ENCODE measurements at regions not wholly inside any gene's neighbourhood (a gene's known extent, or its start where the extent isn't known, plus 50 kb on each side); places are given as distances from the start of the nearest gene placed in this dataset.
A peak's percentile ranks its signal among the peaks of the same experiment; 100 is the strongest.

GRCh38 chr4:71162386-71162785 lies 168.9 kb downstream of the DCK start:
- no peak overlapping the region for H3K27ac ChIP-seq (ENCODE audit: low read depth, low read length)
- H3K4me3 ChIP-seq (ENCODE audit: low read length) = no peak overlapping the region
- no peaks in the 10 kb centered on the region for H3K36me3 ChIP-seq (ENCODE audit: insufficient read depth, low read length)
- no peaks in the 10 kb centered on the region for H3K27me3 ChIP-seq (ENCODE audit: insufficient read depth, low read length)
- H3K9ac ChIP-seq (ENCODE audit: low read depth, low read length) = no peak overlapping the region
- H3K4me1 ChIP-seq (ENCODE audit: insufficient read depth, low read length) = no peaks in the 10 kb centered on the region
- no peaks in the 10 kb centered on the region for H3K9me3 ChIP-seq (ENCODE audit: insufficient read depth, low read depth, low read length)
- WGBS = 78% methylated on average over 1 of the region's 1 CpG

- H3K4me3 ChIP-seq (ENCODE audit: low read length) = no peak overlapping the region
- no peaks in the 10 kb centered on the region for H3K27me3 ChIP-seq (ENCODE audit: insufficient read depth, low read length)
- H3K36me3 ChIP-seq (ENCODE audit: insufficient read depth, low read length) = no peaks in the 10 kb centered on the region
- H3K4me1 ChIP-seq (ENCODE audit: insufficient read depth, low read length) = no peaks in the 10 kb centered on the region
- H3K27ac ChIP-seq (ENCODE audit: low read depth, low read length) = no peak overlapping the region
- WGBS = no CpG with 5 or more reads among the region's 2 CpGs
- H3K9ac ChIP-seq (ENCODE audit: low read depth, low read length) = no peak overlapping the region
- no peaks in the 10 kb centered on the region for H3K9me3 ChIP-seq (ENCODE audit: insufficient read depth, low read depth, low read length)
Measured at GRCh38 chr4:71163317-71163716, 169.9 kb downstream of the DCK start.

GRCh38 chr4:71167083-71167482 lies 171.7 kb upstream of the SLC4A4 start:
- H3K9me3 ChIP-seq (ENCODE audit: insufficient read depth, low read depth, low read length) = no peaks in the 10 kb centered on the region
- no peak overlapping the region for H3K9ac ChIP-seq (ENCODE audit: low read depth, low read length)
- no peaks in the 10 kb centered on the region for H3K4me1 ChIP-seq (ENCODE audit: insufficient read depth, low read length)
- no peak overlapping the region for H3K4me3 ChIP-seq (ENCODE audit: low read length)
- no peak overlapping the region for H3K27ac ChIP-seq (ENCODE audit: low read depth, low read length)
- H3K36me3 ChIP-seq (ENCODE audit: insufficient read depth, low read length) = no peaks in the 10 kb centered on the region
- no peaks in the 10 kb centered on the region for H3K27me3 ChIP-seq (ENCODE audit: insufficient read depth, low read length)
- WGBS = 91% methylated on average over 3 of the region's 3 CpGs

GRCh38 chr4:71171592-71171991 lies 167.2 kb upstream of the SLC4A4 start:
- no CpG with 5 or more reads among the region's 2 CpGs for WGBS
- H3K4me3 ChIP-seq (ENCODE audit: low read length) = no peak overlapping the region
- H3K4me1 ChIP-seq (ENCODE audit: insufficient read depth, low read length) = no peaks in the 10 kb centered on the region
- H3K27ac ChIP-seq (ENCODE audit: low read depth, low read length) = no peak overlapping the region
- H3K27me3 ChIP-seq (ENCODE audit: insufficient read depth, low read length) = no peaks in the 10 kb centered on the region
- no peaks in the 10 kb centered on the region for H3K36me3 ChIP-seq (ENCODE audit: insufficient read depth, low read length)
- H3K9ac ChIP-seq (ENCODE audit: low read depth, low read length) = no peak overlapping the region
- H3K9me3 ChIP-seq (ENCODE audit: insufficient read depth, low read depth, low read length) = peaks cover 13% of the 10 kb centered on the region

- H3K27me3 ChIP-seq (ENCODE audit: insufficient read depth, low read length) = peaks cover 21% of the 10 kb centered on the region
- no peaks in the 10 kb centered on the region for H3K9me3 ChIP-seq (ENCODE audit: insufficient read depth, low read depth, low read length)
- no peak overlapping the region for H3K27ac ChIP-seq (ENCODE audit: low read depth, low read length)
- no peaks in the 10 kb centered on the region for H3K36me3 ChIP-seq (ENCODE audit: insufficient read depth, low read length)
- 100% methylated on average over 1 of the region's 1 CpG for WGBS
- no peak overlapping the region for H3K4me3 ChIP-seq (ENCODE audit: low read length)
- no peaks in the 10 kb centered on the region for H3K4me1 ChIP-seq (ENCODE audit: insufficient read depth, low read length)
- H3K9ac ChIP-seq (ENCODE audit: low read depth, low read length) = no peak overlapping the region
Measured at GRCh38 chr4:71181332-71181731, 157.5 kb upstream of the SLC4A4 start.

GRCh38 chr4:71184195-71184781 lies 154.5 kb upstream of the SLC4A4 start:
- peaks cover 49% of the 10 kb centered on the region for H3K27me3 ChIP-seq (ENCODE audit: insufficient read depth, low read length)
- peaks cover 4% of the 10 kb centered on the region for H3K4me1 ChIP-seq (ENCODE audit: insufficient read depth, low read length)
- WGBS = 49% methylated on average over 9 of the region's 10 CpGs
- H3K9ac ChIP-seq (ENCODE audit: low read depth, low read length) = no peak overlapping the region
- H3K36me3 ChIP-seq (ENCODE audit: insufficient read depth, low read length) = no peaks in the 10 kb centered on the region
- no peak overlapping the region for H3K27ac ChIP-seq (ENCODE audit: low read depth, low read length)
- H3K4me3 ChIP-seq (ENCODE audit: low read length) = no peak overlapping the region
- no peaks in the 10 kb centered on the region for H3K9me3 ChIP-seq (ENCODE audit: insufficient read depth, low read depth, low read length)

GRCh38 chr4:71185037-71185436 lies 153.8 kb upstream of the SLC4A4 start:
- H3K27ac ChIP-seq (ENCODE audit: low read depth, low read length) = no peak overlapping the region
- no peak overlapping the region for H3K4me3 ChIP-seq (ENCODE audit: low read length)
- no peaks in the 10 kb centered on the region for H3K36me3 ChIP-seq (ENCODE audit: insufficient read depth, low read length)
- 96% methylated on average over 3 of the region's 3 CpGs for WGBS
- no peak overlapping the region for H3K9ac ChIP-seq (ENCODE audit: low read depth, low read length)
- H3K27me3 ChIP-seq (ENCODE audit: insufficient read depth, low read length) = peaks cover 56% of the 10 kb centered on the region
- H3K9me3 ChIP-seq (ENCODE audit: insufficient read depth, low read depth, low read length) = no peaks in the 10 kb centered on the region
- peaks cover 4% of the 10 kb centered on the region for H3K4me1 ChIP-seq (ENCODE audit: insufficient read depth, low read length)

- peaks cover 62% of the 10 kb centered on the region for H3K27me3 ChIP-seq (ENCODE audit: insufficient read depth, low read length)
- H3K4me1 ChIP-seq (ENCODE audit: insufficient read depth, low read length) = peaks cover 4% of the 10 kb centered on the region
- H3K4me3 ChIP-seq (ENCODE audit: low read length) = peak overlapping the region; percentile 73
- WGBS = 6% methylated on average over 11 of the region's 11 CpGs
- no peaks in the 10 kb centered on the region for H3K36me3 ChIP-seq (ENCODE audit: insufficient read depth, low read length)
- no peak overlapping the region for H3K27ac ChIP-seq (ENCODE audit: low read depth, low read length)
- H3K9ac ChIP-seq (ENCODE audit: low read depth, low read length) = peak overlapping the region; percentile 60
- H3K9me3 ChIP-seq (ENCODE audit: insufficient read depth, low read depth, low read length) = no peaks in the 10 kb centered on the region
Measured at GRCh38 chr4:71186257-71186565, 152.6 kb upstream of the SLC4A4 start.

GRCh38 chr4:71186566-71187403 lies 152.0 kb upstream of the SLC4A4 start:
- H3K27ac ChIP-seq (ENCODE audit: low read depth, low read length) = no peak overlapping the region
- peaks cover 62% of the 10 kb centered on the region for H3K27me3 ChIP-seq (ENCODE audit: insufficient read depth, low read length)
- peak overlapping the region; percentile 74 for H3K9ac ChIP-seq (ENCODE audit: low read depth, low read length)

GRCh38 chr4:71187404-71188155 lies 151.2 kb upstream of the SLC4A4 start:
- under 1% methylated on average over 45 of the region's 45 CpGs for WGBS
- Histone ChIP-seq H3K36me3 (ENCODE audit: insufficient read depth, low read length) (no peaks in the 10 kb centered on the region), H3K27me3 (ENCODE audit: insufficient read depth, low read length) (peaks cover 62% of the 10 kb centered on the region), H3K9ac (ENCODE audit: low read depth, low read length) (peak overlapping the region; percentile 74; the same call in 1 of the 2 replicates), H3K4me1 (ENCODE audit: insufficient read depth, low read length) (peaks cover 4% of the 10 kb centered on the region), H3K27ac (ENCODE audit: low read depth, low read length) (no peak overlapping the region), H3K9me3 (ENCODE audit: insufficient read depth, low read depth, low read length) (no peaks in the 10 kb centered on the region), H3K4me3 (ENCODE audit: low read length) (peak overlapping the region; percentile 73)

More at GRCh38 chr4:71186566-71187403, 152.0 kb upstream of the SLC4A4 start:
- under 1% methylated on average over 105 of the region's 105 CpGs for WGBS
- Histone ChIP-seq H3K4me3 (ENCODE audit: low read length) (peak overlapping the region; percentile 73), H3K36me3 (ENCODE audit: insufficient read depth, low read length) (no peaks in the 10 kb centered on the region), H3K9me3 (ENCODE audit: insufficient read depth, low read depth, low read length) (no peaks in the 10 kb centered on the region), H3K4me1 (ENCODE audit: insufficient read depth, low read length) (peaks cover 4% of the 10 kb centered on the region)

- Histone ChIP-seq H3K36me3 (ENCODE audit: insufficient read depth, low read length) (no peaks in the 10 kb centered on the region), H3K27me3 (ENCODE audit: insufficient read depth, low read length) (peaks cover 62% of the 10 kb centered on the region), H3K9me3 (ENCODE audit: insufficient read depth, low read depth, low read length) (no peaks in the 10 kb centered on the region), H3K4me1 (ENCODE audit: insufficient read depth, low read length) (peaks cover 4% of the 10 kb centered on the region), H3K9ac (ENCODE audit: low read depth, low read length) (no peak overlapping the region), H3K27ac (ENCODE audit: low read depth, low read length) (no peak overlapping the region), H3K4me3 (ENCODE audit: low read length) (peak overlapping the region; percentile 73)
- 8% methylated on average over 7 of the region's 7 CpGs for WGBS
Measured at GRCh38 chr4:71188156-71188640, 150.6 kb upstream of the SLC4A4 start.
